Upper lobe of left lung (tissue), 4 donors: ENCODE measurements at regions not wholly inside any gene's neighbourhood (a gene's known extent, or its start where the extent isn't known, plus 50 kb on each side); places are given as distances from the start of the nearest gene placed in this dataset.

Source experiments
- EP300 ChIP-seq, 4 donors: sonication (generic); formaldehyde crosslinking; IDR thresholded peaks; one replicate each; pipeline ENCODE4 v1.5.1; 2017; ENCODE audit warnings: antibody characterized with exemption in 4 of 4, control low read depth in 2 of 4
- POLR2A ChIP-seq, 4 donors: fragments of 450-650 bp; IDR thresholded peaks; one replicate each; pipeline ENCODE4 v1.5.1; 2016 to 2017; ENCODE audit warnings: antibody characterized with exemption in 4 of 4, mild to moderate bottlenecking in 2 of 4
- POLR2AphosphoS5 ChIP-seq, 2 donors: sonication (generic); formaldehyde crosslinking; IDR thresholded peaks; one replicate each; pipeline ENCODE4 v1.5.1; 2017; ENCODE audit warnings: antibody characterized with exemption in 2 of 2
- TF ChIP-seq, protein P1 (sequence below), 6 experiments: fragments of 450-650 bp in 4 of 6; fragments of 200-600 bp in 2 of 6; sonication (generic) in 2 of 6; IDR thresholded peaks; one replicate each; pipeline ENCODE4 v1.5.1; 2016 to 2019; ENCODE audit warnings: antibody characterized with exemption in 6 of 6

DNA sequence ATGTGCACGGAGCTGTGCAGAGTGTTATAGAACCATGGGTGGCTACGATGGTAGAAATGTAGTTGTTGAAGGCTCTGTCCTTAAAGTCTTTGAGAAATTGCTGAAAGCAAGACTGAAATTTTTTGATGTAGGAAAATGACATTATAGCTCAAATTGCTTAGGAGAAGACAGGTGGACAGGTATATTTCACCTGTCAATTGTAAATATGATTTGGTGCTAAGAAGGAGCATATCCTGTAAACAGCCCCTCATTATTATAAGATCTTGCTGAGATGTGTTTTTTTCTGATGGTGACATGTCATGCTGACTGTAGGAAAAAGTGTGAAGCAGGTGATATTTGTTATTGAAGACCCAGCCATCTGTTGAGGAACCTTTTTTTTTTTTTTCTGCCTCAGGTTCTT, 377.9 kb downstream of the PSAT1 start:
- TF ChIP-seq, protein P1, sequence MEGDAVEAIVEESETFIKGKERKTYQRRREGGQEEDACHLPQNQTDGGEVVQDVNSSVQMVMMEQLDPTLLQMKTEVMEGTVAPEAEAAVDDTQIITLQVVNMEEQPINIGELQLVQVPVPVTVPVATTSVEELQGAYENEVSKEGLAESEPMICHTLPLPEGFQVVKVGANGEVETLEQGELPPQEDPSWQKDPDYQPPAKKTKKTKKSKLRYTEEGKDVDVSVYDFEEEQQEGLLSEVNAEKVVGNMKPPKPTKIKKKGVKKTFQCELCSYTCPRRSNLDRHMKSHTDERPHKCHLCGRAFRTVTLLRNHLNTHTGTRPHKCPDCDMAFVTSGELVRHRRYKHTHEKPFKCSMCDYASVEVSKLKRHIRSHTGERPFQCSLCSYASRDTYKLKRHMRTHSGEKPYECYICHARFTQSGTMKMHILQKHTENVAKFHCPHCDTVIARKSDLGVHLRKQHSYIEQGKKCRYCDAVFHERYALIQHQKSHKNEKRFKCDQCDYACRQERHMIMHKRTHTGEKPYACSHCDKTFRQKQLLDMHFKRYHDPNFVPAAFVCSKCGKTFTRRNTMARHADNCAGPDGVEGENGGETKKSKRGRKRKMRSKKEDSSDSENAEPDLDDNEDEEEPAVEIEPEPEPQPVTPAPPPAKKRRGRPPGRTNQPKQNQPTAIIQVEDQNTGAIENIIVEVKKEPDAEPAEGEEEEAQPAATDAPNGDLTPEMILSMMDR (IDR thresholded peaks at IDR 0.05) = no peak
- TF ChIP-seq EP300 (IDR thresholded peaks at IDR 0.05) (no peak), POLR2AphosphoS5 (IDR thresholded peaks at IDR 0.05) (no peak), POLR2A (IDR thresholded peaks at IDR 0.05) (no peak)
